OCI-LY3 (cell line): ENCODE measurements at regions not wholly inside any gene's neighbourhood (a gene's known extent, or its start where the extent isn't known, plus 50 kb on each side); places are given as distances from the start of the nearest gene placed in this dataset.

Experiments
- H2AFZ ChIP-seq: fragments of 200-600, 300-600 bp; shearing (Covaris generic); 2 replicates; pipeline ENCODE4 v1.6.0; 2014; ENCODE audit warnings: antibody characterized with exemption, low read depth, low read length
- H3K27ac ChIP-seq: fragments of 200-600, 300-600 bp; sonication (generic); 2 replicates; pipeline ENCODE4 v1.5.1; 2014; ENCODE audit warnings: mild to moderate bottlenecking, low read length, moderate library complexity, mixed read lengths
- H3K27me3 ChIP-seq: fragments of 200-600, 300-600 bp; sonication (generic); 2 replicates; pipeline ENCODE4 v1.6.1; 2014; ENCODE audit warnings: low read depth, low read length, mixed read lengths
- H3K36me3 ChIP-seq: fragments of 200-600, 300-600 bp; sonication (generic); replicated peaks from 2 replicates; pipeline ENCODE3; 2014; ENCODE audit warnings: low read depth, low read length, mixed read lengths
- H3K4me1 ChIP-seq: fragments of 300-600, 200-600 bp; sonication (generic); 2 replicates; pipeline ENCODE4 v1.6.1; 2014; ENCODE audit warnings: low read length, mixed read lengths
- H3K4me2 ChIP-seq: fragments of 200-600, 300-600 bp; sonication (generic); 2 replicates; pipeline ENCODE4 v1.6.1; 2014; ENCODE audit warnings: low read length, mixed read lengths
- H3K4me3 ChIP-seq: fragments of 300-600, 200-600 bp; sonication (generic); 2 replicates; pipeline ENCODE4 v1.5.1; 2014; ENCODE audit warnings: antibody characterized with exemption, mild to moderate bottlenecking, low read length, moderate library complexity
- H3K79me2 ChIP-seq: fragments of 300-600, 200-600 bp; shearing (Covaris generic); 2 replicates; pipeline ENCODE4 v1.6.1; 2014; ENCODE audit warnings: mild to moderate bottlenecking, low read length, mixed read lengths
- H3K9ac ChIP-seq: fragments of 300-600, 200-600 bp; shearing (Covaris generic); 2 replicates; pipeline ENCODE4 v1.6.0; 2014; ENCODE audit warnings: mild to moderate bottlenecking, low read length, moderate library complexity
- H3K9me3 ChIP-seq: fragments of 200-600, 300-600 bp; shearing (Covaris generic); 2 replicates; pipeline ENCODE4 v1.6.1; 2014; ENCODE audit warnings: low read length, mixed read lengths; ENCODE audit not compliant: insufficient read depth
- H4K20me1 ChIP-seq: fragments of 200-600, 300-600 bp; sonication (generic); 2 replicates; pipeline ENCODE4 v1.6.1; 2016; ENCODE audit warnings: low read length, mixed read lengths; ENCODE audit not compliant: insufficient read depth
- EZH2phosphoT487 ChIP-seq: fragments of 200-600 bp; shearing (Covaris generic); IDR thresholded peaks from 2 replicates; pipeline ENCODE4 v1.6.1; 2018; ENCODE audit warnings: antibody characterized with exemption, mixed run types, low read depth
- TF ChIP-seq, protein P1 (sequence below): fragments of 200-600, 300-600 bp; sonication (generic); IDR thresholded peaks from 2 replicates; pipeline ENCODE4 v1.5.1; 2014; ENCODE audit warnings: antibody characterized with exemption, low read length, low read depth

DNA sequence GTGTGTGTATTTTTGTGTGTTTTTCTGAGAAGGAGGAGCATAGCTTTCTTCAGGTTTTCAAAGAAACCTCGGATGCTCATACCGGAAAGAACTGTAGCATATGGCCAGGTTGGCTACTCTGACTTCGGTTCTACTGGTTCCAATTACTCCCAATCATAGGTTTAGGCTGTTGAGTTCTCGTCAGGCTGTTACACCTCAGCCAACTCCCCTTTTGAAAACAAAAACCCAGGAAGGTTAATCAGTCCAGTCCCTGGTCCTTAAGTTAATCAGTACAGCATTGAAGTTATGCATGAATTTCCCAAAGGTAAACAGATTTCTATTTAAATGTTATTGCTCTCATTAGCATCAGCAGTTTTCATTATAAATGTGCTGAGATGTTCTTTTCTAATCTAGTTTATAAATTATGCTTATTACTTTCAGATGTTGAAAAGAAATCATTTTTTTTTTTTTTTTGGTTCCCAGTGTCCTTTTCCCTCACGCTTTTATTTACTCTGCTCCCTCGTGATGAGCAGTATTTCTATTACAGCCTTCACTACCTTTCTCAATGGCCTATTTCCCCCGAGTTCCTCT is 111.0 kb downstream of the NPIPB5 start:
- Histone ChIP-seq H3K4me2 (no peak overlapping the region), H3K4me3 (no peak overlapping the region), H3K79me2 (no peaks in the 10 kb centered on the region), H2AFZ (no peak overlapping the region), H3K36me3 (no peaks in the 10 kb centered on the region), H4K20me1 (no peaks in the 10 kb centered on the region), H3K9me3 (no peaks in the 10 kb centered on the region), H3K27ac (no peak overlapping the region), H3K9ac (no peak overlapping the region), H3K4me1 (peaks cover 5% of the 10 kb centered on the region), H3K27me3 (peaks cover 54% of the 10 kb centered on the region)
- TF ChIP-seq, protein P1, sequence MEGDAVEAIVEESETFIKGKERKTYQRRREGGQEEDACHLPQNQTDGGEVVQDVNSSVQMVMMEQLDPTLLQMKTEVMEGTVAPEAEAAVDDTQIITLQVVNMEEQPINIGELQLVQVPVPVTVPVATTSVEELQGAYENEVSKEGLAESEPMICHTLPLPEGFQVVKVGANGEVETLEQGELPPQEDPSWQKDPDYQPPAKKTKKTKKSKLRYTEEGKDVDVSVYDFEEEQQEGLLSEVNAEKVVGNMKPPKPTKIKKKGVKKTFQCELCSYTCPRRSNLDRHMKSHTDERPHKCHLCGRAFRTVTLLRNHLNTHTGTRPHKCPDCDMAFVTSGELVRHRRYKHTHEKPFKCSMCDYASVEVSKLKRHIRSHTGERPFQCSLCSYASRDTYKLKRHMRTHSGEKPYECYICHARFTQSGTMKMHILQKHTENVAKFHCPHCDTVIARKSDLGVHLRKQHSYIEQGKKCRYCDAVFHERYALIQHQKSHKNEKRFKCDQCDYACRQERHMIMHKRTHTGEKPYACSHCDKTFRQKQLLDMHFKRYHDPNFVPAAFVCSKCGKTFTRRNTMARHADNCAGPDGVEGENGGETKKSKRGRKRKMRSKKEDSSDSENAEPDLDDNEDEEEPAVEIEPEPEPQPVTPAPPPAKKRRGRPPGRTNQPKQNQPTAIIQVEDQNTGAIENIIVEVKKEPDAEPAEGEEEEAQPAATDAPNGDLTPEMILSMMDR, result no peak
- TF ChIP-seq EZH2phosphoT487, result no peak

DNA sequence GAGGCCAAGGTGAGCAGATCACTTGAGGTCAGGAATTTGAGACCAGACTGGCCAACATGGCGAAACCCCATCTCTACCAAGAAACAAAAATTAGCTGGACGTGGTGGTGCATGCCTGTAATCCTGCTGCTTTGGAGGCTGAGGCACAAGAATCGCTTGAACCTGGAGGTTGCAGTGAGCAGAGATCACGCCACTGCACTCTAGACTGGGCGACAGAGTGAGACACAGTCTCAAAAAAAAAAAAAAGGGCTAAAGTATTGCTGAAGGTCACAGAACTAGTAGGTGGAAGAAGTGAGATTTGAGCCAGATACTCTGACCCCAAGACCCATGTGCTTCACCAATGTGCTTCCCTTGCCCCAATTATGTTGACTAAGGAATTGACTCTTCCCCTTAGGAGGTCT is 112.0 kb downstream of the NPIPB5 start:
- no peak overlapping the region for H3K4me2 ChIP-seq
- H3K79me2 ChIP-seq, result no peaks in the 10 kb centered on the region
- H3K27me3 ChIP-seq, result peaks cover 59% of the 10 kb centered on the region
- no peak for TF ChIP-seq EZH2phosphoT487
- TF ChIP-seq, protein P1, result no peak
- H3K9ac ChIP-seq, result no peak overlapping the region
- H3K27ac ChIP-seq, result no peak overlapping the region
- H4K20me1 ChIP-seq, result no peaks in the 10 kb centered on the region
- H3K36me3 ChIP-seq, result no peaks in the 10 kb centered on the region
- no peaks in the 10 kb centered on the region for H3K9me3 ChIP-seq
- peaks cover 5% of the 10 kb centered on the region for H3K4me1 ChIP-seq
- no peak overlapping the region for H2AFZ ChIP-seq
- no peak overlapping the region for H3K4me3 ChIP-seq

DNA sequence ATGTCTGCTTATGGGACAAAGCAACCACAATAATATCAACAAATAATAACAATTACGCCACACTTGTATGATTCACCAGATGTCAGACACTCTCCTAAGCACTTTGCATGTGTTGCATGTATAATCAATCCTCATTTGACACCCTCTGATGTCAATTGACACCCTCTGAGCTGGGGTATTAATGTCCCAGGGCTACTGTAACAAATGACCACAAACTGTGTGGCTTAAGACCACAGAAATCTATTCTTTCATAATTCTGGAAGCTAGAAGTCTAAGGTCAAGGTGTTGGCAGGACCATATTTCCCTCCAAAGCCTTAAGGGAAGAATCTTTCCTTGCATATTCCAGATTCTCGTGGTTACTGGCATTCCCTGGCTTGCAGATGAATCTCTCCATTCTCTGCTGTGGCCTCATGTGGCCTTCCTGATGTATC is 112.7 kb downstream of the NPIPB5 start:
- H3K79me2 ChIP-seq, result no peaks in the 10 kb centered on the region
- H3K4me2 ChIP-seq, result no peak overlapping the region
- H2AFZ ChIP-seq, result no peak overlapping the region
- peaks cover 5% of the 10 kb centered on the region for H3K4me1 ChIP-seq
- H3K27me3 ChIP-seq, result peaks cover 59% of the 10 kb centered on the region
- H4K20me1 ChIP-seq, result no peaks in the 10 kb centered on the region
- H3K27ac ChIP-seq, result no peak overlapping the region
- TF ChIP-seq, protein P1, result no peak
- no peak for TF ChIP-seq EZH2phosphoT487
- H3K36me3 ChIP-seq, result no peaks in the 10 kb centered on the region
- no peak overlapping the region for H3K9ac ChIP-seq
- H3K4me3 ChIP-seq, result no peak overlapping the region
- no peaks in the 10 kb centered on the region for H3K9me3 ChIP-seq

DNA sequence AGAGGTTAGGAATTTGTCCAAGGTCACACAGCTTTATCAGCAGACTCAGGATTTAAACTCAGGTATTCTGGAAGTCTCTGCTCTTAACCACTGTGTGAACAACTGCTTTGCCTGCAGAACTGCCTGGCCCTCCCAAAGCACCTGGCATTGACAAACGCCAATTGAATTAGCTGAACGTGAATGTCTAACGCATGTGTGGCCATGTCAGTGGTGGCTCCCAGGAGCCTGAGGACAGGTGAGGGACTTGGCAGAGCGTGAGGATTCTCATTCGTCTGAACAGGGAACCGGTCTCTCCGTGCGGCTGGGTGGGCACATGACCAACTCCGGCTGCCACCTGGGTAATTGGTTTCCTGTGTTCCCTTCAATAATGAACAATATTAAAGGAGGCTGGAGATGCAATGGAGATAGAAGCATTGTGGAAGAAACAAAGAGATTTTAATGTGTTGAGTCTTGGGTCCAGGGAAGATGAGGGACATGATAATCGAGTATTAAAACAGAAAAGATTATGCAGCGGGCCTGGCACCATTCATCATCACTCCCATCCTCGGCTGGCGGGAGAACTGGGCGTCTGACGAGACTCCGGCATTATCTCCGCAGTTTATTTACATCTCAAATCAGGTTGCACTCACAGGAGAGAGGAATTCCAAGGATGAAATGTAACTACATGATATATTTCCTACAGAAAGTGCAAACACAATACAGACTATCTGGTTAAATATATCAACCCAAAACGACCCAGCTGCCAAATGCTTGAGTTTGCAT is 113.5 kb downstream of the NPIPB5 start:
- Histone ChIP-seq H3K4me2 (no peak overlapping the region), H3K27me3 (peaks cover 59% of the 10 kb centered on the region), H2AFZ (no peak overlapping the region), H3K9ac (no peak overlapping the region), H3K27ac (no peak overlapping the region), H3K4me3 (no peak overlapping the region), H3K36me3 (no peaks in the 10 kb centered on the region), H3K4me1 (peaks cover 5% of the 10 kb centered on the region), H4K20me1 (no peaks in the 10 kb centered on the region), H3K9me3 (no peaks in the 10 kb centered on the region), H3K79me2 (no peaks in the 10 kb centered on the region)
- TF ChIP-seq, protein P1, result no peak
- no peak for TF ChIP-seq EZH2phosphoT487
